ENCODE measurements at regions not wholly inside any gene's neighbourhood (a gene's known extent, or its start where the extent isn't known, plus 50 kb on each side); places are given as distances from the start of the nearest gene placed in this dataset.

GRCh38 chr3:30241721-30242120 lies 364.7 kb upstream of the TGFBR2 start:
- no peak overlapping the region for H3K56ac ChIP-seq (ENCODE audit: extremely low read depth, insufficient read depth, low read length)
- CTCF ChIA-PET, result interaction anchor here (0.6 kb wide), 1 partner anchor 800 kb away, joined by 3 read pairs; no protein-coding TSS in a partner anchor
- no CpG with 5 or more reads among the region's 4 CpGs for WGBS, 2 experiments (ENCODE audit: extremely low coverage in 2 of 2, insufficient read length in 1 of 2)

More at GRCh38 chr3:30241721-30242120, 364.7 kb upstream of the TGFBR2 start:
- H4K91ac ChIP-seq (ENCODE audit: insufficient read depth, low read depth, low read length), result no peak overlapping the region
- H2AK5ac ChIP-seq (ENCODE audit: low read depth, low read length), result no peak overlapping the region
- no peak overlapping the region for H2BK15ac ChIP-seq (ENCODE audit: low read depth, low read length)
- no peak overlapping the region for H3K4me2 ChIP-seq (ENCODE audit: low read depth, low read length)
- in situ Hi-C loops (cut with MboI; ENCODE audit: low sequenced_read_pairs), result no loop called here
- DNase-seq (peak; percentile 78), ATAC-seq (ENCODE audit: low read depth) (peak; percentile 96)
- TF ChIP-seq CEBPB (IDR thresholded peaks at IDR 0.05; ENCODE audit: low read depth, low read length) (peak; percentile 47), MXI1 (IDR thresholded peaks at IDR 0.05; ENCODE audit: borderline replicate concordance, low read depth, low read length) (no peak)
- H2BK120ac ChIP-seq (ENCODE audit: low read depth, low read length), result no peak overlapping the region
- no TSS peak for BruUV-seq (replicated peaks)
- H3K27me3 ChIP-seq (ENCODE audit: control insufficient read depth, insufficient read depth, low read length), result no peaks in the 10 kb centered on the region
- H3K4me1 ChIP-seq (ENCODE audit: control insufficient read depth, insufficient read depth, low read length), result peaks cover 5% of the 10 kb centered on the region; the same call in 1 of the 2 replicates
- no peaks in the 10 kb centered on the region for H4K20me1 ChIP-seq (ENCODE audit: insufficient read depth, low read length)
- H2BK5ac ChIP-seq (ENCODE audit: low read depth, low read length, poor library complexity, severe bottlenecking), result no peak overlapping the region
- H2AFZ ChIP-seq (replicated peaks; ENCODE audit: low read length, poor library complexity), result no peak overlapping the region
- H3K9me1 ChIP-seq (ENCODE audit: insufficient read depth, low read length), result peaks cover 5% of the 10 kb centered on the region; the same call in 1 of the 2 replicates
- no peaks in the 10 kb centered on the region for H3K79me1 ChIP-seq (ENCODE audit: low read depth in 1 of 2, low read length in 2 of 2)
- no peak overlapping the region for H3K9ac ChIP-seq (ENCODE audit: low read depth, low read length)
- no peak overlapping the region for H3K4me3 ChIP-seq (ENCODE audit: insufficient read depth, low read depth, low read length)
- no peak overlapping the region for H4K5ac ChIP-seq (ENCODE audit: low read depth, low read length)
- intact Hi-C loops (cut with micrococcal nuclease), result no loop called here
- POLR2A ChIA-PET (ENCODE audit: unreplicated experiment), result no interaction called here
- H3K18ac ChIP-seq (ENCODE audit: low read depth, low read length), result no peak overlapping the region
- no peak overlapping the region for H2AK9ac ChIP-seq (replicated peaks; ENCODE audit: low read depth, low read length, poor library complexity)
- H3K9me3 ChIP-seq (ENCODE audit: control insufficient read depth, insufficient read depth, low read length), result no peaks in the 10 kb centered on the region
- no peak overlapping the region for H3K27ac ChIP-seq (ENCODE audit: insufficient read depth, low read length)
- dilution Hi-C loops (cut with HindIII; ENCODE audit: low sequenced_read_pairs, unreplicated experiment), result no loop called here
- H4K8ac ChIP-seq (ENCODE audit: low read depth in 2 of 2, low read length in 2 of 2), result no peak overlapping the region; a peak in 1 of 4 replicates
- H3K23ac ChIP-seq (ENCODE audit: low read depth, low read length), result no peak overlapping the region
- H3K14ac ChIP-seq (replicated peaks; ENCODE audit: low read depth, low read length), result no peak overlapping the region
- no peaks in the 10 kb centered on the region for H3K36me3 ChIP-seq (ENCODE audit: control insufficient read depth, insufficient read depth, low read length)
- H2BK20ac ChIP-seq (ENCODE audit: low read depth, low read length), result no peak overlapping the region
- no peak overlapping the region for H3K4ac ChIP-seq (ENCODE audit: low read depth, low read length)

Data from IMR-90 (cell line).